Limb (tissue), 2 donors: ENCODE measurements at regions not wholly inside any gene's neighbourhood (a gene's known extent, or its start where the extent isn't known, plus 50 kb on each side); places are given as distances from the start of the nearest gene placed in this dataset.
"Not testable (repeated sequence)": the region's sequence is repeated elsewhere in the genome, so short reads cannot be mapped to it uniquely, and the experiment has no call there.

ENCODE experiments used
- DNase-seq, 2 donors: peaks; one replicate each; pipeline ENCODE4 v3.0.0-alpha.2; 2016; ENCODE audit errors: extremely low spot score in 2 of 2

DNA sequence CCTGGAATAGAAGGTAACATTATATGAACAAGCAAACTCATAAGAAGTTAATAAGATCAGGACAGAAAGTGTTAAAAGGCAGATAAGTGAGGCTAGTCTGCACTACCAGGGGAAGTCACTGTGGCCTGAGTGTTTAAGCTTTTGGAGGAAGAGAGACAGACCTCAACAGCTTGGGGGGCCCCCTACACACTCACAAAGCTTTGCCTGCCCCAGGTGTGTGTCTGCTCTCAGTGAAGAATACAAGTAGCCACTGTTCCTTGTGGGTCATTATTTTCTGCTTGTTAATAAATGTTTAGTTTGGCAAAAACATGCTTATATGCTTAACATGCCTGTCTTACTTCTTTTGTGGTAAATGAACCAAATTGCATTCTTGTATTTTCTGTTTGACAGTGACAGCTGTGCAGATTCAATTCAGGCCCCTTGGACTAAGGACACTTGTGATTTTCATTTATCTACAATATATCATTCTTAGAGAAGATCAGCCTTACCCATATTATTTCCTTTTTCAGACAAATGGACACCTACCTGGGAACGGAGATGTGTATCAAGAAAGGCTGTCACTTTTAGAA lies 50.7 kb upstream of the C12orf71 start:
- no peak for DNase-seq

DNA sequence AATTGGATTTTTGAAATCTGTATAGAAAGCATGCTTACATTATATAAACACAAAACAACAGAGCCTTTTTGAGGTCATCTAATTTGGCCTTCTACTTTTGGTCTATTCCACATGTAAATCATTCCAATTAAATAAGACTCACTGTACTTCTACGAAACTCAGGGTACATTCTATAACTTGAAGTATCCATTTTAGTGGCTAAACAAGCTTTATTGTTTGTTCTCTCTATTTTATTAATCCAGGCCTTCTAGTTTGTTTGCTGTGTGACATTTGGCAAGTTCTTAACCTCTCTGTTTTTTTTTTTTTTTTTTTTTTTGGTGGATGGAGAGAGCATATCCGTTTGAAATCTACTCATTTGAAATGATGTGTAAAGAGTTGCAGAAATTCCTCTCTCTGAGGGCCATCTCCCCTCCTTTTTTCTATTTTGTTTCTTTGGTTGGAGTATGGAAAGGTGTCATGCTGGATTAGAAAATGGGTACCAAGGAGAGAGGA lies 58.1 kb upstream of the C12orf71 start:
- no peak for DNase-seq

DNA sequence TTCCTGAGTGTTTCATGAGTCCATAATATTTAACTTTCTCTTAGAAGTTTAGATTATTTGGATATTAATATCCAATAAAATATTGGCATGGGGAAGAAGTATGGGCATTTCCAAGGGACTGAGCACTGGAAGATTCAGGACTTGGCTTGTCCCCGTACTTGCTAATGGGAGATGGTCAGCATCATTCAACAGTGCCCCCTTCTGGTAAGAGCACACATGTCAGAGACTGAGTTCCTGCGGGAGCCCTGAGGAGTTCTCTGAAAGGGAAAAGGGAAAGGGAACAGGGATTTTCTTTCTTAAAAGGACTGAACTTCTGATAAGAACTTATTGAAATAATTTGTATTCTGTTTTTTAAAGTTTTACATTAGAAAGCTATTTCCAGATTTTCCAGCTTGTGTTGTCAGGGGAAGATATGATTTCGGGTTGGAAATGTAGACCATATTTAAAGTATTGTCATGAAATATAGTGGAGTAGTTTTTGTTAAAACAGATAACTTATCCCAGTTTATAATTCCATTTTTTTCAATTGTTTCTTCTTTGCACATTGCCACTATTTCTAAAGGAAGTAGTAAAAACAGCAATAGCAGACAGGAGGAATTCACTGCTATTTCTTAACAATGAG lies 59.8 kb upstream of the C12orf71 start:
- DNase-seq, result peak; percentile 58 to 81

DNA sequence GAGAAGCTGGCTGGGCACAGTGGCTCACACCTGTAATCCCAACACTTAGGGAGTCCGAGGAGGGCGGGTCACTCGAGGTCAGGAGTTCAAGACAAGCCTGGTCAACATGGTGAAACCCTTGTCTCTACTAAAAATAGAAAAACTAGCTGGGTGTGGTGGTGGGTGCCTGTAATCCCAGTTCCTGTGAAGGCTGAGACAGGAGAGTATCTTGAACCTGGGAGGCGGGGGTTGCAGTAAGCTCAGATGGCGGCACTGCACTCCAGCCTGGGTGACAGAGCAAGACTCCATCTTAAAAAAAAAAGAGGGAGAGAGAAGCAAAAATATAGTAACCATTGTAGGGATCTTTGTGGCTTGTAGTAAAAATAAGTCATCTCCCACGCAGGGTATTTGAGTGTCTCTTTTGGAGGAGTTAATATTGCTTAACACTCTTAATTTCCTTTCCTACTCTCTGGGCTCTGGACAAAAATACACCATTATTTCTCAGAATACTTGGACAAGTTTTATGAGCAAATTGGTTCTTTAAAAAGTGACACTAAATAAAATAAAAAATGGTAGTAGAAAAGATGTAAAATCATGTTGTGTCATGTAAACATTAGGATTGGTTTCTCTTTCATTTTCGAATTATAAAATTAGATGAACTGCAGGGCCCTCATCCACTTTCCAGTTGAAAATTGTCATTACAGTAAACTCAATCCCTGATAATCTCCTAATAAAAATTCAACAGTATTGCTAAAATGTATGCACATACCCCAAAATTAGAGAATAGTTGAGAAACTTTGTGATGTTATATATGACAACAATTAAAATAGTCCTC lies 61.1 kb upstream of the C12orf71 start:
- DNase-seq, result no peak

DNA sequence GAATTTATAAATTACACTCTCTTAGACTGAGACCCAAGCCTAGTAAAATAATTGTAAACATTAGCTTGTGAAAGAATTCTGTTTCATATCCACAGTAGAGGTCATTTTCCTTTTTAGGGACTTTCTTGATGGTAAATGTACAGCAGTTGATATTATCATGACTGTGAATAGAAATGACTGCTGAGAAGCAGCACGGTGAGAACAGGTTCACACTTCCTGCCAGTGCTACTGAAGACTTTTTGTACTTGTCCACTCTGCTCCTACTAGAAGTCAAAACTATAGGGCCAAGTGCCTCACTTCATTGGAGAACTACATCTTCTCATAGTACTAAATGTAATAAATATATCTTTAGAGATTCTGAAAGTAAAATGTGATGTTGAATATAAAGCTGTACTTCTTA lies 63.3 kb upstream of the C12orf71 start:
- DNase-seq, result not testable (repeated sequence)

DNA sequence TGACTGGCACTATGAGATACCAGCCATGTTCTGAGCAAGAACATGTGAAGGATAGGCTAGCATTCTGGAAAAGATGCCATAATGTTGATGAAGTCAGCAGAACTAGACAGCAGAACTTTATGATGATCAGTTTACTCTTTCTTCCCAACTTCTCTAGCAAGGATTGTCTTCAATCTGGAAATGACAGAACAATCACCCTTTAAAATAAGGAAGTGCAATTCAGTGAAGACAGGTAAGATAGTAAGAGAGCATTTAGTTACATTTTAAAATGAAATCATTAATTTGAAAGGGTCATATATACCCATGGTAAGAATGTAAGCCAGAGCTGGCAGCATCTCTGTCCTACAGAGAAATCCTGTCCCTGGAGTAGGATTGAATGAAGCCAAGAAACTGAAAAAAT lies 66.0 kb upstream of the C12orf71 start:
- DNase-seq, result no peak

DNA sequence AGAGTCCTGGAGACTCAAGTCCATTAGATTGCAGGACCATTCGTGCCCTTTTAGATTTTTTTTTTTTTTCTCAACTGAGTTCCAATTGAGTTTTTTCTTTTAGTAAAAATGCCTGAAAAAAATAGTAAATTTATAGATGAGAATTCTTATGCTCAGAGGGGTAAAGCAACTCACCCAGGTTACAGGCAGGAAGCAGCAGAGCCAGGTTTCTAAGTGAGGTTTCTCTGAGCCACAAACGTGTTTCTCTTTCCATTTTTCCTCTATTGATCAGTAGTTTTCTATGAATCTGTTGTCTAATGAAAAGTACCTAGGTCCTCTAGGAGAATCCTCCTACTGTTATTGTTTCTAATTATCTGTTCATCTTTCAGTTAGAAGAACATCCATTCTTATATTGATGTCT lies 66.4 kb upstream of the C12orf71 start:
- DNase-seq, result no peak

DNA sequence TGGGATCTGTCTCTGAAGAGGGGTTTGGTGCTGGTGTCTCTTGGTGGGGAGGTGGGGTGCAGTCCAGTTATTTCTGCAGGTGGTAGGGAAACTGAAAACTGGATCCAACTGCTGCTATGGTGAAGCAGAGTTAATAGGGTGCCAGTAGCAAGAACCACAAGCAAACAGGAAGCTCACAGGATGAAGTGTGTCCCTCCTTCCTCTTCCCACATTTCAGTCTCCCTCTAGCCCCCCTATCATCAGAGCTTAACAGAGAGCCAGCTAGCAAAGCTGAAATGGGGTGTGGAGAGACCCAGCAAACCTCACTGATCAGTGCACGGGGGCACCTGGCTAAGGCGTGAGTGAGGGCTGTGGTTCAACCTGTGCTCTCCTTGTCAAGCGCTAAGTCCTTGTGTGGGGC lies 69.1 kb upstream of the C12orf71 start:
- DNase-seq, result no peak

DNA sequence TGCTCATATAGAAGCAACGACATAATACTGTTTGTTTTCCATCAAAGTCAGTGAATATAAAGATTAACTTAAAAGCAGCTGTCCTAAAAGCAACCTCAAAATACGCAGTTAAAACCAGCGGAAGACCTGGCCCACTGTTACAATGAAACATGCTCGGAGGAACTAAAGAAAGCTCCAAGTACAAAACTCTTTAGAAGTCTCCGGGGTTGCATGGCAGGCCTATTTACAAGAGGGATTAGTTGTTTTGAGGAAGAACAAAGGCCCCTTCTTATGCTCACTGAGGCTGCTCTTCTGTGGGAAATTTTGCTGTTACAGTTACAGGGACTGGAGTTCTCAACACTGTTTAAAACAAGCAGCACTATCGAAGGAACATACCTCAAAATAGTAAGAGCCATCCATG lies 75.9 kb upstream of the C12orf71 start:
- DNase-seq, result no peak

DNA sequence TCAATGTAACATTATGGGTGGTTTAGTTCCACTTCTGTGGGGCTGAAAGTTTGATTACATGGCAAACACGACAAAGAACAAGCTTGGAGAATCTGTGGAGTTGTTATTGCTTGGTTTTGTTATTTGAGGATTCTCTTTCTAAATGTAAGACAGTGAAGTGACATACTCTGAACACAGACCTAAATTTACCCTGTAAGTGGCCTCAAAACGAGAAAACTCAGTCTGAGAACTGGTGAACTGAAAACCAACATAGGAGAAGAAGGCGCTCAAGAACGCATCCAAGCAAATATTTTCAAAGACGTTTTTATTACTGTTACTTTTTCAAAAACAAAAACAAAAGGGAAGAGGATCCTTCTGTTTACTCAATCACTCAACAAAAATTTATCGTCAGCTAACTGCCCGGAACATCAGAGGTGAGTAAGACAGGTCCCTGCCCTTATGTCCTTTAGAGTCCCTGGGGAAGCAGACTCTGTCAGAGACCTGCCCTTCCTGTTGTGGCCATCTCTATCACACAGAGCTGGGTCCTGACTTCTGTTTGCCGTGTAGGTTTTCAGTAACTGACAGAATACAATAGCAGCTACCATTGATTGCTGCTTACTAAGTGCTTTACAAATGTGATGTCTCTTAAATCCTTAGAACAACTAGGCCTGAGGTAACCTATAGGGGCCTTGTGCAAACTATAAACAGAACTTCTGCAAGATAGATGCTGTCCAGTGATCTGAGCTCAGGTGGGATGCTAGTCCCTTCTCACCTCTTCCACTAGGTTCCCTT lies 79.3 kb upstream of the C12orf71 start:
- DNase-seq, result no peak

DNA sequence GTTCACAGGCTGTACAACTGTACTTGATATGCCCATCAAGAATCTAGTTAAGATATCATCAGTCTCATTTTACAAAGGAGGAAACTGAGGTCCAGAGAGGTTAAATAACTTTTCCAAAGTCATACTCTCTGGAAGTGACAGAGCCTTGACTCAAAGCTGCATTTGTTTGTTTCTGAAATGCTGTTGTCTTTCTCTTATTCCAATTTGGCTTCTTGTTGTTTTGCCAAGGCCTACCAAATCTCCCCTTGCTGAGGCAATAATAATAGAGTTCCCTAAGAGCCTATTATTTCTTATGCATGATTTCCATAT lies 79.8 kb upstream of the C12orf71 start:
- no peak for DNase-seq

DNA sequence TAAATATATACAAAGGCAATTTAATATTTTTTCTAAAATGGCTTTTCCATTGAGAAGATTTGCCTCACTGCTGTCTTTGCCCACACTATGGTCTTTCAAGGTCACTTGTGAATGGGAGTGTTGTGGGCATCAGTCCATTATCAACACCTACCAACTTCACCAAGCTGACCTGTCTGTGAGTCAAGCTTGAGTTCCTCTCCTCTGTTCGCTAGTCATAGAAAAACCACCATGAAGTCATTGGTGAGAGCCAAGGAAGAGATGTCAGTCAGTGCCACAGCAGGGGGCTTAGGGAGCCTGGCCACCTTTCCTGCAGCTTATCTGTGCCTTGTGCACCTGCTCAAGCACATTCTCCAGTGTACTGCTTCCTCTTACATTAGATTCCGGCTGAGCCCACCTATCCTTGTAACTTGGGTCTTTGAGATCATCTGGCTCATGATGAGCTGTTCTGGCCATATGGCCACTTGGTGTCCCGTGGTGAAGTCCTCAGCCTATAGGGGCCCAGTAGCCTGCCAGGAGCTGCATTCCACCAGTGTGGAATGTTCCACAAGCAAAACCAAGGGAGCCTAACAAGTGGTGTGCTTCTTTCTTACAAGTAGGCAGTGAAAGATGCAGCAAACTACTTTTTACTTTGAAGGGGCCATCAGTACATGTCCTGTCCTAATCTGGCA lies 80.8 kb upstream of the C12orf71 start:
- no peak for DNase-seq

DNA sequence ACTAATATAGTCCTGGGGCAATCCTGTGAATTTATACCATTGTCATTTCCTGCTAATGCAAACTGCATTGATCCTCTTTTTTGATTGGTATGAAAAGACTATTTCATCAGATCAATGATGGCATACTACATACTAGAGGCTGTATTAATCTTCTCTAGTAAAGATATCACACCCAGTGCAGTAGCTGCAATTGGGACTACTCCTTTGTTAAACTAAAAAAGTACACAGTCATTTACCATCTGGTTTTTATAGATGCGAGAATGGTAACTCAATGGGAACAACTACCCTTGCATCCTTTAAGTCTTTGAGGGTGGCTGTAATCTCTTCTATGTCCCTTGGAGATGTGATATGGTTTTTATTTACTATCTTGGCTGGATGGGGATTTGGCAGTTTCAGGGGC lies 80.2 kb upstream of the STK38L start:
- DNase-seq, result no peak

DNA sequence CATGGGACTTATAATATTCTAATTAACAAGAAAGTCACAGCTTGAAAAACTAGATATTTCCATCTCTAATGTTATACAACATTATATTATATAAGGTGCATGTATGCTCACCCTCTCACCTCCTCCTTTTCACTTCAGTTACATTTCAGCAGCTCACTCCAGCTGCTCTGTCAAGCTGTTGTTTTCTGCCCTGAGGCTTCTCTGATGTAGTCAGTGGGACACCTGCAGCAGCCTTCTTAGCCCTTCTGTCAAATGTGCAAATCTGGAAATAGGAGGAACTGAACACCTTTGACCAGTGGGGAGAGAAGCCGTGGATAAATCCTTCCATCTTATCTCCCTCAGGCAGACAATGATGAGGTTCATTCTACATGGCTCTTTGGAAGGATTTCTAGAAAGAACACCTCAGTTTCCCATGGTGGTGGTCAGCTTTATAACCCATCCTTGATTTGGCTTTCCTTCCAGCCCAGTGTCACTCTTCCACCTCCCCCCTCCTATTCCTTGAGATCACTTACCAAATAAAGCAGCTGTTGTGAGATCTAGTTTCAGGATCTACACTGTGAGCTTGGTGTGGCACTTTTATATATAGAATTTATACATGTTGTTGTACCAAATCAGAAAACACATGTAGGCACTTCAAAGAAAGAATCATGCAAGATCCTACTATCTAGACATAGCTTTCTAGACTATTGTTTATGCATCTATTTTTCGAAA lies 79.6 kb upstream of the STK38L start:
- DNase-seq, result no peak

DNA sequence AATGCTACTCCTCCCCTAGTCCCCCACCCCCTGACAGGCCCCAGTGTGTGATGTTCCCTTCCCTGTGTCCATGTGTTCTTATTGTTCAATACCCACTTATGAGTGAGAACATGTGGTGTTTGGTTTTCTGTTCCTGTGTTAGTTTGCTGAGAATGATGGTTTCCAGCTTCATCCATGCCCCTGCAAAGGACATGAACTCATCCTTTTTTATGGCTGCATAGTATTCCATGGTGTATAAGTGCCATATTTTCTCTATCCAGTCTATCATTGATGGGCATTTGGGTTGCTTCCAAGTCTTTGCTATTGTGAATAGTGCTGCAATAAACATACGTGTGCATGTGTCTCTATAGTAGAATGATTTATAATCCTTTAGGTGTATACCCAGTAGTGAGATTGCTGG lies 78.1 kb upstream of the STK38L start:
- not testable (repeated sequence) for DNase-seq

DNA sequence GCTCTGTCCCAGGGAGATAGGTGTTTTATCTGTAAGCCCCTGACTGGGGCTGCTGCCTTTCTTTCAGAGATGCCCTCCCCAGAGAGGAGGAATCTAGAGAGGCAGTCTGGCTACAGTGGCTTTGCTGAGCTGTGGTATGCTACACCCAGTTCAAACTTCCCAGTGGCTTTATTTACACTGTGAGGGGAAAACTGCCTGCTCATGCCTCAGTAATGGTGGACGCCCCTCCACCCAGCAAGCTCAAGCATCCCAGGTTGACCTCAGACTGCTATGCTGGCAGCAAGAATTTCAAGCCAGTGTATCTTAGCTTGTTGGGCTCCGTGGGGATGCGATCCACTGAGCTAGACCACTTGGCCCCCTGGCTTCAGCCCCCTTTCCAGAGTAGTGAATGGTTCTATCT lies 72.6 kb upstream of the STK38L start:
- DNase-seq, result not testable (repeated sequence)

DNA sequence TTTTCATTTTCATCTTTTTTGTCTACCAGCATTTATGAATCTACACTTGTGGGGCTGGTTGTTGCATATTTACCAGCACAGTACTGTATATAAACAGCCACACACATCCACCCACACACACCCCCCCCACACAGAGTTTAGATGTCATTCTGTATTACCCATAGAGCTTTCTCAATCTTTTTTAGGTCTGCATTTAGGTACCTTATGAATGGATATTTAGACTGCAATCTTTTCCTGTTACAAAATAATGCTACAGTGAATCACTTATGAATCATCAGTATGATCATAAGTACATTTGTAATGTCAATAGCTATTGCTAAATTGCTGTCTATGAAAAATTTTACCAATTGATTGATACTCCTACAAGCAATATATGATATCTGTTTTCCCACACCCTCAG lies 67.3 kb upstream of the STK38L start:
- no peak for DNase-seq

DNA sequence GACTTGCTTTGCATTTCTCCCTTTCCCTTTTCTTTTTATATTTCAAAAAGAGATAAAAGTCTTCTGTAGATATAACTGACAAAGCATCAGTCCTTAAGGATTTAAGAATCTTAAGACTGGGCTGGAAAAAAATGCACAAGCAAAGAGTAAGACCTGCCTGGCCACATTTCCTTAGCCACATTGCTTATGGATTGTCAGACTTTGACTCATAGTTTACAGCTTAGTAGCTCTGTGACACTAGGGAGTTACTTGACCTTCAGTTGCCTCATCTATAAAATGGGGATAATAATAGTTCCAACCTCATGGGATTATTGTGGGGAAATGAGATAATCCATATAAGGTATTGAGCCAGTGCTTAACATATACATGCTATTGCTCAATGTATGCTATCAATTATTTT lies 66.4 kb upstream of the STK38L start:
- DNase-seq, result no peak

DNA sequence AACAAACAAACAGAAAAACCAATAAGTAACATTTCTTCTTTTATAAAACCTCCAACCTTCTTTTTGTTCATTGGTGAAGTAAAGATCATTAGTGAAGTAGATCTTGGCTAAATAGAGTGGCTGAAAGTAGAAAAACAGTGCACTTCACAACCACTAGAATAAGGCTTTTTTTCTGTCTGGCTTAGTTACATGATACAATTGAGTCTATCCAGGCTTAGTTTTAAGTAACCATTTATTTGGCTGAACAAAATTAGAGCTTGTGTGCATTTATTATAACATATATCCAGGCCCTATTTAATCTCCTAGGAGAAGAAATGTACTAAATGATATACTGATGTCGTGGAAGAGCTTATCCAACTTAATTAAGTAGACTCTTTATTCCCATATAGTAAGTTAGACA lies 65.8 kb upstream of the STK38L start:
- no peak for DNase-seq

DNA sequence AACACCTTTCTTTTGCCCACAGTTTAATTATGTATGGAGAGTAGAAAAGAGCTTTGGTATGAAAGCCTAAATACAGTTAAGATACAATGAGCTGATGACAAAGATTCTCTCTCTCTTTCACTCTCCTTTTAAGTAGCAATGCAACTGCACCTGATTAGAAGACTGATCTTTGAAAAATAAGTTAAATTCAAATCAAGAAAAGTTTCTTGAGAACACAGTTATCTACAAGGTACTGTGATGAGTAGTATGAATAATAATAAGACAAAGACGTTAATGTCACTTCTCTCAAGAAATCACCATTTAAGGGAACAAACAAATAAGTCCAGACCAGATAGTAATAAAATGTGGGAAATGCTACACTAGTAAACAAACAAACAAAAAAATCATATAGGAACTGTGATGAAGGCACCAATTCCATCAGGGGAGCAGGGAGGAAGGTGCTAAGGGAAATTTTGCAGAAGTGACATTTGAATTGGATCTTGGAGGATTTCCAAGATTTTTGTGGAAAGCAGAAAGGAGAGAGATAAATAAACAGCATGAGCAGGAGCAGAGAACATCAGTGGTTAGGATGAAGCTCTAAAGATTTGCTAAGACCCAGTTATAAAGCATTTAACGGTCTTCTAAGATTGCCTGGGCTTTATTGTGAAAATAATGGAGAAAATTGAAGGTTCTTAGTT lies 65.2 kb upstream of the STK38L start:
- no peak for DNase-seq
